ENCODE measurements at regions not wholly inside any gene's neighbourhood (a gene's known extent, or its start where the extent isn't known, plus 50 kb on each side); places are given as distances from the start of the nearest gene placed in this dataset.

DNA sequence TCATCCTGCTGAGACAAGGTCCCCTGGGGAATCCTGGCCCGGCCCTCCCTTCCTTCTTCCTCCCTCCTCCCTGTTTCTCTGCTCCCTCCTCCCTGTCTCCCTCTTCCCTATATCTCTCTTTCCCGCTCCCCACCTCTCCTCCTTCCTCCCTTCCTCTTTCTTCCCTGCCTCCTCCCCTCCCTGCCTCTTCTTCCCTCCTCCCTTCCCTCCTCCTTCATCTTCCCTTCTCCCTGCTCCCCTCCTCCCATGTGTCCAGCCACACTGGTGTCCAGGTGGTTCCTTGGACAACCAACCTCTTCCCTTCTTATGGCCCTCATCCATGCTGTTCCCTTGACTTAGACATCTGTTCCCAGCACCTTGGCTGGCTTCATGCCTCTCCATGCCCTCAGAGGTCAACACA is 258.1 kb downstream of the MN1 start:
- TF ChIP-seq, protein P1, sequence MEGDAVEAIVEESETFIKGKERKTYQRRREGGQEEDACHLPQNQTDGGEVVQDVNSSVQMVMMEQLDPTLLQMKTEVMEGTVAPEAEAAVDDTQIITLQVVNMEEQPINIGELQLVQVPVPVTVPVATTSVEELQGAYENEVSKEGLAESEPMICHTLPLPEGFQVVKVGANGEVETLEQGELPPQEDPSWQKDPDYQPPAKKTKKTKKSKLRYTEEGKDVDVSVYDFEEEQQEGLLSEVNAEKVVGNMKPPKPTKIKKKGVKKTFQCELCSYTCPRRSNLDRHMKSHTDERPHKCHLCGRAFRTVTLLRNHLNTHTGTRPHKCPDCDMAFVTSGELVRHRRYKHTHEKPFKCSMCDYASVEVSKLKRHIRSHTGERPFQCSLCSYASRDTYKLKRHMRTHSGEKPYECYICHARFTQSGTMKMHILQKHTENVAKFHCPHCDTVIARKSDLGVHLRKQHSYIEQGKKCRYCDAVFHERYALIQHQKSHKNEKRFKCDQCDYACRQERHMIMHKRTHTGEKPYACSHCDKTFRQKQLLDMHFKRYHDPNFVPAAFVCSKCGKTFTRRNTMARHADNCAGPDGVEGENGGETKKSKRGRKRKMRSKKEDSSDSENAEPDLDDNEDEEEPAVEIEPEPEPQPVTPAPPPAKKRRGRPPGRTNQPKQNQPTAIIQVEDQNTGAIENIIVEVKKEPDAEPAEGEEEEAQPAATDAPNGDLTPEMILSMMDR (optimal IDR thresholded peaks at IDR 0.05 in 1 of 3, IDR thresholded peaks at IDR 0.05 in 1 of 3, conservative IDR thresholded peaks at IDR 0.05 in 1 of 3; ENCODE audit: extremely low read depth in 1 of 3, insufficient read depth in 2 of 3, low read length in 3 of 3), result no peak
- TF ChIP-seq EZH2 (IDR thresholded peaks at IDR 0.05; ENCODE audit: low read length), result no peak

All from keratinocyte (primary cell).